LNCaP clone FGC (cell line): ENCODE measurements at regions not wholly inside any gene's neighbourhood (a gene's known extent, or its start where the extent isn't known, plus 50 kb on each side); places are given as distances from the start of the nearest gene placed in this dataset.
A peak's percentile ranks its signal among the peaks of the same experiment; 100 is the strongest.

Source experiments
- DNase-seq: peaks from one replicate; pipeline ENCODE4 v3.0.0-alpha.2; 2011; ENCODE audit warnings: low read depth
- H3K4me3 ChIP-seq: 2 replicates; pipeline ENCODE4 v1.5.1; 2011; ENCODE audit warnings: mild to moderate bottlenecking, low read depth, low read length, control low read depth
- CTCF ChIP-seq: IDR thresholded peaks from 2 replicates; pipeline ENCODE4 v1.5.1; 2012; ENCODE audit warnings: mild to moderate bottlenecking; ENCODE audit not compliant: control insufficient read depth, insufficient read depth; ENCODE audit errors: extremely low read depth

- no peak for DNase-seq
- no peak for TF ChIP-seq CTCF
These were observed 341.0 kb upstream of the GATB start for GRCh38 chr4:152101556-152102435.

GRCh38 chr4:152100379-152101201 lies 339.8 kb upstream of the GATB start:
- no peak for DNase-seq
- no peak overlapping the region for H3K4me3 ChIP-seq
- no peak for TF ChIP-seq CTCF

More at GRCh38 chr4:152101556-152102435, 341.0 kb upstream of the GATB start:
- no peak overlapping the region for H3K4me3 ChIP-seq

GRCh38 chr4:152099981-152100378 lies 339.2 kb upstream of the GATB start:
- DNase-seq: no peak
- no peak overlapping the region for H3K4me3 ChIP-seq
- no peak for TF ChIP-seq CTCF

- no peak for DNase-seq
- TF ChIP-seq CTCF: peak; percentile 24; the same call in 1 of the 2 replicates
- no peak overlapping the region for H3K4me3 ChIP-seq
These were observed 338.7 kb upstream of the GATB start for GRCh38 chr4:152099555-152099954.

- TF ChIP-seq CTCF: no peak
- no peak for DNase-seq
- no peak overlapping the region for H3K4me3 ChIP-seq
These were observed 338.2 kb upstream of the GATB start for GRCh38 chr4:152099061-152099425.

- H3K4me3 ChIP-seq: no peak overlapping the region
- TF ChIP-seq CTCF: no peak
- DNase-seq: no peak
These were observed 337.7 kb upstream of the GATB start for GRCh38 chr4:152098365-152099060.
